HCT116 (cell line): ENCODE measurements at regions not wholly inside any gene's neighbourhood (a gene's known extent, or its start where the extent isn't known, plus 50 kb on each side); places are given as distances from the start of the nearest gene placed in this dataset.

Source experiments
- ATAC-seq: fragments of 200-7000 bp; cut with Tn5 transposase; 2 replicates; pipeline ENCODE4 v1.9.1; 2020; ENCODE audit warnings: mild to moderate bottlenecking, moderate library complexity
- BruUV-seq: library from RNA; stranded (reverse); fragments of 400-500 nt; replicated peaks from 2 replicates; lab custom pipeline; 2021; lab: Mats Ljungman, UMichigan
- CTCF ChIA-PET: fragments of 300-600 bp; sonication (Branson Sonifier 250); formaldehyde crosslinking; loops from one replicate; lab custom pipeline; 2021; ENCODE audit warnings: antibody characterized with exemption; lab: Charles Lee
- POLR2A ChIA-PET: fragments of 300-600, 350-600 bp; sonication (Branson Sonifier 250); formaldehyde crosslinking; loops from one replicate; lab custom pipeline; 2021; ENCODE audit warnings: antibody characterized with exemption; lab: Charles Lee
- RAD21 ChIA-PET, 2 experiments: fragments of 300-600 bp; sonication (Branson Sonifier 250); formaldehyde crosslinking; loops; one replicate each; lab custom pipeline; 2023; ENCODE audit warnings: low total read pairs in 2 of 2; ENCODE audit not compliant: uncharacterized antibody in 2 of 2, unreplicated experiment in 2 of 2, low non-redundant PET in 1 of 2; lab: Charles Lee
- DNase-seq: peaks from one replicate; pipeline ENCODE4 v3.0.0-alpha.2; 2010; ENCODE audit warnings: low read depth, low spot score
- H2AFZ ChIP-seq: fragments of 200-600 bp; shearing (Covaris generic), sonication (generic); 2 replicates; pipeline ENCODE4 v1.6.1; 2017; ENCODE audit warnings: low read depth, mixed run types, mixed read lengths, antibody characterized with exemption, low read length; ENCODE audit not compliant: poor library complexity, severe bottlenecking
- H3K27ac ChIP-seq: 2 replicates; pipeline ENCODE4 v1.5.1; 2012; ENCODE audit warnings: low read depth, low read length
- H3K27me3 ChIP-seq: fragments of 200-600 bp; sonication (generic); 2 replicates; pipeline ENCODE4 v1.6.1; 2016; ENCODE audit warnings: mixed run types, low read length, mixed read lengths; ENCODE audit not compliant: insufficient read depth
- H3K36me3 ChIP-seq, 2 experiments: fragments of 200-500 bp in 1 of 2; fragments of 200-600 bp in 1 of 2; sonication (Bioruptor generic) in 1 of 2; sonication (generic) in 1 of 2; 2 replicates each; pipeline versions ENCODE4 v1.5.1 to v1.6.1; 2014 to 2016; ENCODE audit warnings: low read length in 2 of 2, inconsistent platforms in 1 of 2, mixed read lengths in 1 of 2, mixed run types in 1 of 2; ENCODE audit not compliant: insufficient read depth in 2 of 2, control insufficient read depth in 1 of 2
- H3K4me1 ChIP-seq, 2 experiments: fragments of 200-600 bp in 1 of 2; sonication (generic) in 1 of 2; 2 replicates each; pipeline versions ENCODE4 v1.5.1 to v1.6.1; 2012 to 2017; ENCODE audit warnings: low read length in 2 of 2, inconsistent platforms in 1 of 2, mild to moderate bottlenecking in 1 of 2, mixed read lengths in 1 of 2, mixed run types in 1 of 2, moderate library complexity in 1 of 2; ENCODE audit not compliant: insufficient read depth in 2 of 2, control insufficient read depth in 1 of 2
- H3K4me2 ChIP-seq: fragments of 200-600 bp; sonication (generic); 2 replicates; pipeline ENCODE4 v1.6.1; 2017; ENCODE audit warnings: mixed run types, low read length, mixed read lengths
- H3K4me3 ChIP-seq, 2 experiments: fragments of 200-600 bp in 1 of 2; sonication (generic) in 1 of 2; replicated peaks in 1 of 2; 2 replicates each; pipeline ENCODE4 v1.5.1; 2011 to 2016; ENCODE audit warnings: low read length in 2 of 2, control low read depth in 1 of 2, low read depth in 1 of 2, mild to moderate bottlenecking in 1 of 2, mixed read lengths in 1 of 2, mixed run types in 1 of 2
- H3K79me2 ChIP-seq: fragments of 200-600 bp; sonication (generic); 2 replicates; pipeline ENCODE4 v1.6.1; 2017; ENCODE audit warnings: mild to moderate bottlenecking, mixed run types, low read length, moderate library complexity, mixed read lengths; ENCODE audit not compliant: insufficient read depth
- H3K9ac ChIP-seq: fragments of 200-600 bp; sonication (generic); 2 replicates; pipeline ENCODE4 v1.6.1; 2016; ENCODE audit warnings: low read length, mixed read lengths
- H3K9me2 ChIP-seq: fragments of 200-600 bp; sonication (generic), shearing (Covaris generic); 2 replicates; pipeline ENCODE4 v1.6.1; 2017; ENCODE audit warnings: mixed run types, mild to moderate bottlenecking, moderate library complexity; ENCODE audit not compliant: insufficient read depth
- H3K9me3 ChIP-seq, 2 experiments: fragments of 200-500 bp in 1 of 2; fragments of 200-600 bp in 1 of 2; sonication (Bioruptor generic) in 1 of 2; sonication (generic) in 1 of 2; 2 replicates each; pipeline ENCODE4 v1.6.1; 2014 to 2017; ENCODE audit warnings: low read length in 2 of 2, mixed read lengths in 2 of 2, inconsistent platforms in 1 of 2, low read depth in 1 of 2, mild to moderate bottlenecking in 1 of 2, mixed run types in 1 of 2, moderate library complexity in 1 of 2; ENCODE audit not compliant: control insufficient read depth in 1 of 2, insufficient read depth in 1 of 2
- H4K20me1 ChIP-seq: fragments of 200-600 bp; sonication (generic), shearing (Covaris generic); 2 replicates; pipeline ENCODE4 v1.6.1; 2017; ENCODE audit warnings: mixed run types, mild to moderate bottlenecking, moderate library complexity; ENCODE audit not compliant: insufficient read depth
- CBX3 ChIP-seq: IDR thresholded peaks from 2 replicates; pipeline ENCODE4 v1.6.1; 2012; ENCODE audit warnings: low read depth
- ELF1 ChIP-seq: IDR thresholded peaks from 2 replicates; pipeline ENCODE4 v1.6.1; 2012; ENCODE audit warnings: low read depth, borderline replicate concordance
- EZH2 ChIP-seq: fragments of 200-600 bp; sonication (generic); IDR thresholded peaks from 2 replicates; pipeline ENCODE4 v1.6.1; 2017; ENCODE audit warnings: antibody characterized with exemption, mixed run types
- EZH2phosphoT487 ChIP-seq: fragments of 200-600 bp; IDR thresholded peaks from 2 replicates; pipeline ENCODE4 v1.6.1; 2018; ENCODE audit warnings: antibody characterized with exemption, borderline replicate concordance
- FOSL1 ChIP-seq: IDR thresholded peaks from 2 replicates; pipeline ENCODE4 v1.6.1; 2012; ENCODE audit warnings: low read depth
- intact Hi-C: fragments of 100-400 bp; cut with micrococcal nuclease; formaldehyde crosslinking; loops from 2 replicates; pipeline ENCODE4 v1.10.0; 2022
- TF ChIP-seq, protein P1 (sequence below): IDR thresholded peaks from 2 replicates; pipeline ENCODE4 v1.6.1; 2011; ENCODE audit warnings: mild to moderate bottlenecking, low read length, moderate library complexity; ENCODE audit not compliant: insufficient replicate concordance; ENCODE audit errors: extremely low read depth
- TF ChIP-seq, protein P2 (sequence below): IDR thresholded peaks from 2 replicates; pipeline ENCODE4 v1.6.1; 2012; ENCODE audit warnings: low read depth
- TF ChIP-seq, protein P3 (sequence below): IDR thresholded peaks from 2 replicates; pipeline ENCODE4 v1.6.1; 2012

DNA sequence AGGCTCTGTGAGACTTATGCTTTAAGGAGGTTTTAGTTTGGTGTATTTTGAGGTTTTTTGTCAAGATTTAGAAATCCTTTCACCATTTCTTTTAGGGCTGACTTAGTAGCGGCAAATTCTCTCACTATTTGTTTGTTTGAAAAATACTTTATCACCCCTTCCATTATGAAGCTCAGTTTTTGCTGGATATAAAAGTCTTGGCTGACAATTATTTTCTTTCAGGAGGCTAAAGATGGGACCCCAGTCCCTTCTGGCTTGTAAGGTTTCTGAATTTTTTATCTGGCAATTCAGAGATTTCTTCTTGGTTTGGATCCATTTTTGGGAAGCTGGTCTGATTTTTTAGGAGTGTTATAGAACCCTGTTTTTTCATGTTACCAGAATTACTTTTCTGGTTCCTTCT lies 88.5 kb downstream of the ACTRT1 start (continued):
- TF ChIP-seq, protein P1, sequence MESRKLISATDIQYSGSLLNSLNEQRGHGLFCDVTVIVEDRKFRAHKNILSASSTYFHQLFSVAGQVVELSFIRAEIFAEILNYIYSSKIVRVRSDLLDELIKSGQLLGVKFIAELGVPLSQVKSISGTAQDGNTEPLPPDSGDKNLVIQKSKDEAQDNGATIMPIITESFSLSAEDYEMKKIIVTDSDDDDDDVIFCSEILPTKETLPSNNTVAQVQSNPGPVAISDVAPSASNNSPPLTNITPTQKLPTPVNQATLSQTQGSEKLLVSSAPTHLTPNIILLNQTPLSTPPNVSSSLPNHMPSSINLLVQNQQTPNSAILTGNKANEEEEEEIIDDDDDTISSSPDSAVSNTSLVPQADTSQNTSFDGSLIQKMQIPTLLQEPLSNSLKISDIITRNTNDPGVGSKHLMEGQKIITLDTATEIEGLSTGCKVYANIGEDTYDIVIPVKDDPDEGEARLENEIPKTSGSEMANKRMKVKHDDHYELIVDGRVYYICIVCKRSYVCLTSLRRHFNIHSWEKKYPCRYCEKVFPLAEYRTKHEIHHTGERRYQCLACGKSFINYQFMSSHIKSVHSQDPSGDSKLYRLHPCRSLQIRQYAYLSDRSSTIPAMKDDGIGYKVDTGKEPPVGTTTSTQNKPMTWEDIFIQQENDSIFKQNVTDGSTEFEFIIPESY, result no peak
- TF ChIP-seq ELF1, result no peak
- no peak for TF ChIP-seq CBX3

DNA sequence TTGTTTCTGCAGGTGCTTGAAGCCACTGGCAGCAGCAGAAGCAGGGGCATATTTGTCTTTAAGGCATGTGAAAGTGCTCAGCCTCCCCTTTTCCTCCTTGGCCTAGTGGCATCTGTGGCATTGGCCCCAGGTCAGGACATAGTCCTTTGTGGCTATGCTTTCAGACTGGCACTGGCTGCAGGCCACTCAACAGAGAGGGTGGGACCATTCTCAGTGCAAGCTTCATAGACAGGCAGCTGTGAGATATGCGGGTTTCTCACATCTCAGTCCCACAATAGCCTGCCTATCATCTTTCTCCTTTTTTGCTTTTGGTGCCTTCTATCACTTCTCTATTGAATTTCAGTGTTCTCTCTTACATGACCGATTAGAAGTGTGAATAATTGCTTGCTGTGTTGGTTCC lies 104.8 kb downstream of the ACTRT1 start:
- Histone ChIP-seq H3K4me3 (no peak overlapping the region), H4K20me1 (no peaks in the 10 kb centered on the region), H3K9me3 (no peaks in the 10 kb centered on the region), H3K4me1 (no peaks in the 10 kb centered on the region), H2AFZ (no peak overlapping the region), H3K4me2 (no peak overlapping the region), H3K36me3 (no peaks in the 10 kb centered on the region), H3K79me2 (no peaks in the 10 kb centered on the region), H3K27me3 (no peaks in the 10 kb centered on the region), H3K9ac (no peak overlapping the region), H3K27ac (no peak overlapping the region), H3K9me2 (no peaks in the 10 kb centered on the region)
- DNase-seq (no peak), ATAC-seq (no peak)
- TF ChIP-seq, protein P2, sequence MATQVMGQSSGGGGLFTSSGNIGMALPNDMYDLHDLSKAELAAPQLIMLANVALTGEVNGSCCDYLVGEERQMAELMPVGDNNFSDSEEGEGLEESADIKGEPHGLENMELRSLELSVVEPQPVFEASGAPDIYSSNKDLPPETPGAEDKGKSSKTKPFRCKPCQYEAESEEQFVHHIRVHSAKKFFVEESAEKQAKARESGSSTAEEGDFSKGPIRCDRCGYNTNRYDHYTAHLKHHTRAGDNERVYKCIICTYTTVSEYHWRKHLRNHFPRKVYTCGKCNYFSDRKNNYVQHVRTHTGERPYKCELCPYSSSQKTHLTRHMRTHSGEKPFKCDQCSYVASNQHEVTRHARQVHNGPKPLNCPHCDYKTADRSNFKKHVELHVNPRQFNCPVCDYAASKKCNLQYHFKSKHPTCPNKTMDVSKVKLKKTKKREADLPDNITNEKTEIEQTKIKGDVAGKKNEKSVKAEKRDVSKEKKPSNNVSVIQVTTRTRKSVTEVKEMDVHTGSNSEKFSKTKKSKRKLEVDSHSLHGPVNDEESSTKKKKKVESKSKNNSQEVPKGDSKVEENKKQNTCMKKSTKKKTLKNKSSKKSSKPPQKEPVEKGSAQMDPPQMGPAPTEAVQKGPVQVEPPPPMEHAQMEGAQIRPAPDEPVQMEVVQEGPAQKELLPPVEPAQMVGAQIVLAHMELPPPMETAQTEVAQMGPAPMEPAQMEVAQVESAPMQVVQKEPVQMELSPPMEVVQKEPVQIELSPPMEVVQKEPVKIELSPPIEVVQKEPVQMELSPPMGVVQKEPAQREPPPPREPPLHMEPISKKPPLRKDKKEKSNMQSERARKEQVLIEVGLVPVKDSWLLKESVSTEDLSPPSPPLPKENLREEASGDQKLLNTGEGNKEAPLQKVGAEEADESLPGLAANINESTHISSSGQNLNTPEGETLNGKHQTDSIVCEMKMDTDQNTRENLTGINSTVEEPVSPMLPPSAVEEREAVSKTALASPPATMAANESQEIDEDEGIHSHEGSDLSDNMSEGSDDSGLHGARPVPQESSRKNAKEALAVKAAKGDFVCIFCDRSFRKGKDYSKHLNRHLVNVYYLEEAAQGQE, result no peak
- TF ChIP-seq FOSL1 (no peak), EZH2 (no peak), EZH2phosphoT487 (no peak), ELF1 (no peak)
- TF ChIP-seq, protein P3, sequence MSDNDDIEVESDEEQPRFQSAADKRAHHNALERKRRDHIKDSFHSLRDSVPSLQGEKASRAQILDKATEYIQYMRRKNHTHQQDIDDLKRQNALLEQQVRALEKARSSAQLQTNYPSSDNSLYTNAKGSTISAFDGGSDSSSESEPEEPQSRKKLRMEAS, result no peak
- TF ChIP-seq, protein P1, result no peak
- ChIA-PET POLR2A (no interaction called here), CTCF (no interaction called here), RAD21 (no interaction called here)
- BruUV-seq, result no TSS peak
- intact Hi-C loops, result no loop called here
